GM12878 (cell line): ENCODE measurements at regions not wholly inside any gene's neighbourhood (a gene's known extent, or its start where the extent isn't known, plus 50 kb on each side); places are given as distances from the start of the nearest gene placed in this dataset.

Experiments
- ATAC-seq: fragments of 200-7000 bp; cut with Tn5 transposase; 3 replicates; pipeline ENCODE4 v1.9.1; 2020; ENCODE audit warnings: mild to moderate bottlenecking, moderate library complexity
- BruUV-seq: library from RNA; stranded (reverse); fragments of 400-500 nt; replicated peaks from 2 replicates; lab custom pipeline; 2021; lab: Mats Ljungman, UMichigan
- CTCF ChIA-PET: fragments of 300-600 bp; sonication (Branson Sonifier 250); formaldehyde crosslinking; extraction: SDS; loops from one replicate; lab custom pipeline; 2021; ENCODE audit warnings: inconsistent platforms; lab: Yijun Ruan, JAX
- POLR2A ChIA-PET: fragments of 350-600 bp; formaldehyde crosslinking; extraction: SDS; loops from one replicate; lab custom pipeline; 2021; ENCODE audit warnings: inconsistent platforms; lab: Charles Lee
- RAD21 ChIA-PET: fragments of 300-600 bp; sonication (Branson Sonifier 250); formaldehyde crosslinking; loops from one replicate; lab custom pipeline; 2023; ENCODE audit warnings: antibody characterized with exemption; ENCODE audit not compliant: unreplicated experiment; lab: Charles Lee
- SMC1A ChIA-PET: fragments of 300-600 bp; sonication (Branson Sonifier 250); formaldehyde crosslinking; loops from one replicate; lab custom pipeline; 2023; ENCODE audit not compliant: unreplicated experiment, uncharacterized antibody; lab: Charles Lee
- DNase-seq: peaks from one replicate; pipeline ENCODE4 v3.0.0-alpha.2; 2011; ENCODE audit warnings: low read depth, low spot score
- FAIRE-seq: peaks from 3 replicates; lab custom pipeline; 2011; peaks lifted over from hg19 to GRCh38; lab: Jason Lieb, UNC
- H2AFZ ChIP-seq: 2 replicates; pipeline ENCODE4 v1.6.0; 2011; ENCODE audit warnings: low read depth, low read length, control low read depth; ENCODE audit not compliant: control insufficient read depth
- H3K27ac ChIP-seq: 2 replicates; pipeline ENCODE4 v1.5.1; 2011; ENCODE audit warnings: control low read depth; ENCODE audit not compliant: control insufficient read depth, insufficient read depth
- H3K27me3 ChIP-seq, 2 experiments: replicated peaks in 1 of 2; 2 replicates each; pipeline versions ENCODE4 v1.6.0 to v1.6.1; 2011; ENCODE audit warnings: low read length in 1 of 2; ENCODE audit not compliant: control insufficient read depth in 2 of 2, insufficient read depth in 2 of 2
- H3K36me3 ChIP-seq, 2 experiments: 2 replicates each; pipeline ENCODE4 v1.5.1; 2011; ENCODE audit warnings: low read length in 1 of 2; ENCODE audit not compliant: control insufficient read depth in 2 of 2, insufficient read depth in 2 of 2
- H3K4me1 ChIP-seq: 2 replicates; pipeline ENCODE4 v1.6.1; 2011; ENCODE audit warnings: mild to moderate bottlenecking, low read length, moderate library complexity, mixed read lengths; ENCODE audit not compliant: control insufficient read depth, insufficient read depth
- H3K4me2 ChIP-seq: 2 replicates; pipeline ENCODE4 v1.6.0; 2011; ENCODE audit warnings: control low read depth; ENCODE audit not compliant: control insufficient read depth, insufficient read depth
- H3K4me3 ChIP-seq: fragments of 200-600 bp; sonication (generic); 2 replicates; pipeline ENCODE4 v1.5.1; 2016
- H3K79me2 ChIP-seq: 2 replicates; pipeline ENCODE4 v1.6.0; 2011; ENCODE audit warnings: low read length; ENCODE audit not compliant: control insufficient read depth, insufficient read depth
- H3K9ac ChIP-seq: 2 replicates; pipeline ENCODE4 v1.8.0; 2011; ENCODE audit warnings: low read length, control low read depth, mixed read lengths; ENCODE audit not compliant: control insufficient read depth, insufficient read depth
- H3K9me3 ChIP-seq: replicated peaks from 3 replicates; pipeline ENCODE4 v1.5.1; 2011; ENCODE audit warnings: mild to moderate bottlenecking, low read length; ENCODE audit not compliant: control insufficient read depth, insufficient read depth
- H4K20me1 ChIP-seq: 2 replicates; pipeline ENCODE4 v1.6.0; 2011; ENCODE audit not compliant: control insufficient read depth, insufficient read depth
- ASH2L ChIP-seq: fragments of 300-600, 200-600 bp; sonication (generic); IDR thresholded peaks from 2 replicates; pipeline ENCODE4 v1.6.1; 2017; ENCODE audit warnings: low read depth, mild to moderate bottlenecking, borderline replicate concordance
- ATF3 ChIP-seq: IDR thresholded peaks from 2 replicates; pipeline ENCODE4 v1.6.1; 2011; ENCODE audit warnings: low read depth, mild to moderate bottlenecking, low read length, moderate library complexity, borderline replicate concordance; ENCODE audit errors: extremely low read depth
- CBX5 ChIP-seq: sonication (generic); IDR thresholded peaks from 2 replicates; pipeline ENCODE4 v1.6.1; 2016; ENCODE audit warnings: low read depth, moderate library complexity, mild to moderate bottlenecking, inconsistent platforms
- CREM ChIP-seq: IDR thresholded peaks from 2 replicates; pipeline ENCODE4 v1.6.1; 2014; ENCODE audit warnings: antibody characterized with exemption, low read depth
- FOXK2 ChIP-seq: fragments of 450-650 bp; IDR thresholded peaks from 2 replicates; pipeline ENCODE4 v1.6.1; 2017; ENCODE audit warnings: mild to moderate bottlenecking, moderate library complexity
- HSF1 ChIP-seq: fragments of 150-350 bp; IDR thresholded peaks from 2 replicates; pipeline ENCODE4 v1.6.1; 2014; ENCODE audit warnings: mild to moderate bottlenecking, low read depth, low read length
- KDM1A ChIP-seq: fragments of 200-600 bp; sonication (generic); IDR thresholded peaks from 2 replicates; pipeline ENCODE4 v1.6.1; 2016; ENCODE audit warnings: borderline replicate concordance
- LARP7 ChIP-seq: fragments of 450-650 bp; IDR thresholded peaks from 2 replicates; pipeline ENCODE4 v1.6.1; 2017; ENCODE audit warnings: mild to moderate bottlenecking
- MAX ChIP-seq: IDR thresholded peaks from 2 replicates; pipeline ENCODE4 v1.6.1; 2012; ENCODE audit warnings: low read depth, low read length, improper control_type of control experiment
- RELA ChIP-seq: fragments of 450-650 bp; IDR thresholded peaks from 2 replicates; pipeline ENCODE4 v1.8.0; 2014; ENCODE audit warnings: borderline replicate concordance; ENCODE audit not compliant: partially characterized antibody
- STAT1 ChIP-seq: fragments of 450-650 bp; conservative IDR thresholded peaks from 2 replicates; pipeline ENCODE4 v1.6.1; 2014; ENCODE audit warnings: antibody characterized with exemption, mild to moderate bottlenecking
- SUPT20H ChIP-seq: IDR thresholded peaks from 2 replicates; pipeline ENCODE4 v1.6.1; 2011; ENCODE audit warnings: low read depth, mild to moderate bottlenecking, low read length, moderate library complexity, borderline replicate concordance; ENCODE audit not compliant: control insufficient read depth
- YY1 ChIP-seq: IDR thresholded peaks from 2 replicates; pipeline ENCODE4 v1.6.1; 2011; ENCODE audit warnings: low read depth, mild to moderate bottlenecking, low read length
- ZNF217 ChIP-seq: fragments of 450-650 bp; IDR thresholded peaks from 2 replicates; pipeline ENCODE4 v1.6.1; 2017; ENCODE audit warnings: antibody characterized with exemption, mild to moderate bottlenecking
- ZNF384 ChIP-seq: IDR thresholded peaks from 2 replicates; pipeline ENCODE4 v1.6.1; 2012; ENCODE audit warnings: low read depth, mild to moderate bottlenecking, low read length, improper control_type of control experiment, borderline replicate concordance
- ZSCAN29 ChIP-seq: fragments of 450-650 bp; IDR thresholded peaks from 2 replicates; pipeline ENCODE4 v1.6.1; 2017; ENCODE audit warnings: mild to moderate bottlenecking, moderate library complexity
- WGBS: methylation state at CpG from one replicate; pipeline ENCODE4 v1.1.6; 2016; ENCODE audit warnings: low lambda C conversion rate; ENCODE audit not compliant: insufficient replicate concordance, insufficient coverage; ENCODE audit errors: missing lambda C conversion rate; 5-methylcytosine and 5-hydroxymethylcytosine counted together
- in situ Hi-C: fragments of 300-500 bp; cut with MboI; formaldehyde crosslinking; loops from 9 replicates; pipeline ENCODE4 v1.14.3; 2018; ENCODE audit warnings: mixed read lengths
- intact Hi-C: fragments of 100-400 bp; cut with micrococcal nuclease; formaldehyde crosslinking; loops from one replicate; pipeline ENCODE4 v1.14.2; 2022; ENCODE audit not compliant: unreplicated experiment

- Histone ChIP-seq H2AFZ (no peak overlapping the region), H3K9me3 (no peaks in the 10 kb centered on the region; the same call in 2 of the 3 replicates), H3K4me2 (no peak overlapping the region), H3K79me2 (no peaks in the 10 kb centered on the region), H4K20me1 (no peaks in the 10 kb centered on the region), H3K36me3 (no peaks in the 10 kb centered on the region), H3K4me1 (no peaks in the 10 kb centered on the region), H3K4me3 (no peak overlapping the region), H3K27ac (no peak overlapping the region), H3K27me3 (no peaks in the 10 kb centered on the region), H3K9ac (no peak overlapping the region)
- ChIA-PET POLR2A (no interaction called here), SMC1A (no interaction called here), RAD21 (no interaction called here), CTCF (no interaction called here)
- FAIRE-seq (no peak), ATAC-seq (no peak), DNase-seq (no peak)
- in situ Hi-C loops: no loop called here
- WGBS: 34% methylated on average over 10 of the region's 10 CpGs
- intact Hi-C loops: no loop called here
- BruUV-seq: no TSS peak
- TF ChIP-seq LARP7: no peak
- no peak for TF ChIP-seq ZNF217
- no peak for TF ChIP-seq MAX
- TF ChIP-seq RELA: no peak
- no peak for TF ChIP-seq ZSCAN29
- TF ChIP-seq ASH2L: no peak
- TF ChIP-seq SUPT20H: no peak
- TF ChIP-seq ZNF384: no peak
Observed at GRCh38 chr3:158005391-158006100, 100.7 kb downstream of the SHOX2 start.

GRCh38 chr3:157999246-157999645 lies 107.0 kb downstream of the SHOX2 start:
- Histone ChIP-seq H3K27ac (no peak overlapping the region), H3K9ac (no peak overlapping the region), H4K20me1 (no peaks in the 10 kb centered on the region), H3K4me1 (no peaks in the 10 kb centered on the region), H2AFZ (no peak overlapping the region), H3K4me2 (no peak overlapping the region), H3K9me3 (no peaks in the 10 kb centered on the region), H3K79me2 (no peaks in the 10 kb centered on the region), H3K36me3 (no peaks in the 10 kb centered on the region), H3K27me3 (no peaks in the 10 kb centered on the region), H3K4me3 (no peak overlapping the region)
- POLR2A ChIA-PET: no interaction called here
- RAD21 ChIA-PET: no interaction called here
- WGBS: 37% methylated on average over 5 of the region's 5 CpGs
- no peak for FAIRE-seq
- no peak for DNase-seq
- BruUV-seq: no TSS peak
- ATAC-seq: no peak
- intact Hi-C loops (no loop called here), in situ Hi-C loops (no loop called here)
- SMC1A ChIA-PET: no interaction called here
- CTCF ChIA-PET: no interaction called here
- TF ChIP-seq CBX5: no peak
- TF ChIP-seq CREM: no peak
- no peak for TF ChIP-seq STAT1
- no peak for TF ChIP-seq HSF1
- no peak for TF ChIP-seq FOXK2
- TF ChIP-seq ATF3: no peak
- TF ChIP-seq YY1: no peak
- no peak for TF ChIP-seq KDM1A
